OCI-M1 (cell line): ENCODE measurements at regions not wholly inside any gene's neighbourhood (a gene's known extent, or its start where the extent isn't known, plus 50 kb on each side); places are given as distances from the start of the nearest gene placed in this dataset.
"Not testable (repeated sequence)": the region's sequence is repeated elsewhere in the genome, so short reads cannot be mapped to it uniquely, and the experiment has no call there.

ENCODE experiments used
- DNase-seq: peaks from one replicate; lab custom pipeline; 2025; lab: John Stamatoyannopoulos, UW

DNA sequence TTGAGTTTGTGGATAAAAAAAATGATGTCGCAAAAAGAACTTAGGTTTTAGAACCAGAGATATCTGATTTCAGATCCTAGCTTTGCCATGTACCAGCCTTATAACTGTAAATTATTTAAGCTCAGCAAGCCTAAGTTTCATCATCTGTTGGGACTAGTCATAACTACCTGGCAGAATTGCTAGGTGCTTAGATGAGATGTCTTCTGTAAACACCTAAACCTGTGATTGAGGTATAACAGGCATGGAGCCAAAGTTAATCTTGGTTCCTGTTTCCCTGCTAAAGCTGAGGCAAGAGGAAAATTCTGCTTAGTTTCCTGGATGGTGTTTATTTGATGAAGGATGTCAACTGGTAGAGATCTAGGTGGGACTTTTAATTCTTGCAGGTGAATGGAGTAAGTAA is 331.3 kb upstream of the RBMS3 start:
- no peak for DNase-seq

GRCh38 chr3:28950614-28951013 is 330.3 kb upstream of the RBMS3 start:
- DNase-seq = no peak

- DNase-seq = peak; percentile 75
Measured at GRCh38 chr3:28951772-28952556, 328.9 kb upstream of the RBMS3 start.

GRCh38 chr3:28958656-28959055 is 322.2 kb upstream of the RBMS3 start:
- DNase-seq = no peak

- no peak for DNase-seq
Measured at GRCh38 chr3:28971156-28971555, 309.7 kb upstream of the RBMS3 start.

DNA sequence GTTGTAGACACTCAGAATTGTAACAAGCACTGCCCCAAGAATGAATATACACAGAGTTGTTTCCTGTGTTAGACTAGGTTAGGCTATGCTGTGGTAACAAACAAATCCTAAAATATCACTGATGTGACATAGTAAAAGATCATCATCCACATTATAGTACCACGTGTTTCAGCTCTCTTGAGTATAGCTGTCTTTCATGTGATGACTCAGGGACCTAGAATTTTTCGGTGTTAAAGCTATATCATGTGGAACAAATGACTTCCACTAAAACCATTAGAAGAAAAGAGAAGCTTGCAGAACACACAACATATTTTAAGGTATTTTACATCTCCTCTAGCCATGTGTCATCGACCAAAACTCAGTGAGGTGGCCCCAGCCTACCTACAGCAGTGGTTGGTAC is 307.9 kb upstream of the RBMS3 start:
- DNase-seq = no peak

DNA sequence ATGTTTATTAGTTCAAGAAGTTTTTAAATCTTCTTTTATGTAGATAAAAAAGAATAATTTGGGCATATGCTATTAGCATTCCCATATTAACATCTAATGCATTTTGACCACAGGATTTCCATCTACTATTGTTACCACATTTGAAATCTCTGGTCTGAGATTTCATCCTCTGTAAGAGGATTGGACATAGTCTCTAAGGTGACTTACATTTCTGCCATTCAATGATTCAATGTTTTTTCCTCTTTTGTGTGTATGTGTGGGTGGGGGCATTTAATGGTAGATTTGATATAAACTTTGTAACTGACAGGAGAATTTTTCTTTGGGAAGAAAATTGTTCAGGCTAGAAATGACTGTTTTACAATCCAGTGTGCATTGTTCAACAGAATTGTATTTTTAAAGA is 307.3 kb upstream of the RBMS3 start:
- DNase-seq = no peak

DNA sequence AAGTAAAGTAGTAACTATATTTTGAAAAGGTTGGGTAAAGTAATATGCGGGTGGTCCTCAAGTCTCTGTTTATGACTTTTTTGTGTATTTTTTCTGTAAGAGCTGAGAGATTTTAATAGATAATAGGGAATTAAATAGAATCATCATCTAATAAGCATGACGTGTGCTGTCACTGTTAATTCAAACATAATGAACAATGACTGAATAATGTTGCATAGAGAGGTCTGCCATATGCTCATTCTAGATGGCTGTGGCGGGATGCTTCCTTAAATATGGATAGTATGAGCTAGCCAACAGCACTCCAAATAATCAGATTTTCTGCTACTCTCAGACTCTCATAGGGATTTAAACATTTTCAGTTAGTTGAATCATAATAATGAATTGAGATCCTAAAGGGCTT is 302.8 kb upstream of the RBMS3 start:
- no peak for DNase-seq

DNA sequence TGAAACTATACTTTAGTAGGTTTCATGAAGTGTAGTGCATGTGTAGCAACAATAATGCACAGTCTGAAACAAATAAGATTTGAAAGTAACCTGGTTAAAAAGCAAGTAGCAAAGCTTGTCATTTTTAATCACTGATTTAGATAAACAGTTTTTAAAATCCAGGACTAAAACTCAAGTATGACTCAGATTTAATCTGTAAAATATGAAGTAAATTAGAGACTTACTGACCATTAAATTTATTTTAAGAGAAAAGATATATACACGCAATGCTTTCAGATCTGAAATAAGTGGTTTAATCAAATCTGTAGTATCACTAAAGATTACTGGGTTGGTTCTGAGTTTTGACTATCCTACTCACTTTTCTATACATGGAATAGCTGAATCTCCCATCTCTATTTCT is 300.7 kb upstream of the RBMS3 start:
- no peak for DNase-seq

DNA sequence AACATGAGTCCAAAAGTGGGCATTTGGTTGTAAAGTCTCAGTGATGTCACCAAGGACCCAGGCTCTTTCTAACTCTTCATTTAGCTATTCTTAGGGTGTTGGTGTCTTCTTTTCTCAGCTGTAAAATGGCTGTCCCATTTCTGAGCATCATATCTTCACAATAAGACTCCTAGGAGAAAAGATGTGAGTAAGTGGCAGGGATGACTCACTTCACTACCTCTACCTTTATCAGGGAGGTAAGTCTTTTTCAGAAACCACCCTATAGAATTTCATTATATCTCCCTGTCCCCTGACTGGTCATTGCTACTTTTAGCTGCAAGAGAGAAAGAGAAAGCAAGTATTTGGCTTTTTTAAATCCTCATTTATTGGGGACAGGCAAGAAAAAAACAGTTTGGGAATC is 300.2 kb upstream of the RBMS3 start:
- DNase-seq = no peak

GRCh38 chr3:28982906-28983305 is 298.0 kb upstream of the RBMS3 start:
- DNase-seq = no peak

DNA sequence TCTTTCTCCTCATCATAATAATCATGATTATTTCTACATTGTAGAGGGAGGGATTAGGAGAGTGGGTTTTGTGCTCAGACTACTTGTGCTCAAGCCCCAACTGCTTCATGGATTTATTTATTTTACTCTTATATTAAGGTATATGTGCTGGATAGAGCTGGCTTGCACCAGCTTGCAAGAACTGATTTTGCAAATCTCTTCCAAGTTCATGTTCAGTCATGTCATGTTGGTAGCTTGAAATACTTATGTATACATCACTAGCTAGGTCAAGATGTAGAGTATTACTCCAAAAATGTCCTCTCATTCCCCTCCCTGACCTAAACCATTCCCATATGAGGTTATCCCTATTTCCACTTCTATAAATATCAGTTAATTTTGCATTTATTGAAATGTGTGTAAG is 293.9 kb upstream of the RBMS3 start:
- no peak for DNase-seq

- no peak for DNase-seq
Measured at GRCh38 chr3:28989646-28990089, 291.2 kb upstream of the RBMS3 start.

- DNase-seq = no peak
Measured at GRCh38 chr3:28994161-28994905, 286.5 kb upstream of the RBMS3 start.

- no peak for DNase-seq
Measured at GRCh38 chr3:29004885-29005599, 275.8 kb upstream of the RBMS3 start.

- DNase-seq = no peak
Measured at GRCh38 chr3:29005862-29006261, 275.0 kb upstream of the RBMS3 start.

DNA sequence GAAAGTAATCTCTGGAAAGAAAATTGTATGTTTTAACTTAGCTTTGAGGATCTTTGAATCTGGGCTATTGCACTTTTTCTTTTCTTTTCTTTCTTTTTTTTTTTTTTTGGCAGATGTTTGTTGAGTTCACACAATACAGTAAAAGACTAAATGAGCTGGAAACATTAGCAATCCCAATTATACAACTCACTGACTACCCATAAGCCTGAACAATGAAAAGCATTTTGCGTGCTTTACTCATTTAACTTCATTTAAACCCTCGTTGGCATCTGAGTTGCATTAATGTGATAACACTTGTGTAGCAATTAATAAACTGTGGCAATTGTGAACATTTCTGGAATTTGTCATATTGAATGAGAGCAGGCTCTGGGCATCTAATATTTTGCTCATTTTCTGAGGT is 269.4 kb upstream of the RBMS3 start:
- no peak for DNase-seq

DNA sequence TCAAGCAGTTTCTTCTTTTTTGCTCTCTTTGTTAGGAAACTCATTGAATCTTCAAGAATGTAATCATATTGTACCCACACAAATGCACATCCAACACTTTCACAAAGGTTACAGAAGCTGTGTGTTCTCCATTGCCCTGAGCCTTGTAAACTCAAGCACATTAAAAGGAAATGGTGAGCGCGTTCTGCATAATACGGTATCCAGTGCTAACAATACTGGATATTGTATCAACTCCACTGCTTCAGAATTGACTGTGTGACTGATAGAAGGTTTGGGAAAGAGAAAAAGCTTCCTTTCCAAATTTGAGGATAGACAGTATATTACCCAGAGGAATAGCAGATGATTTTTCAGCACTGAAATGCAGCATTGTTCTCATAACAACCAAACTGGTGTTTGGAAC is 268.9 kb upstream of the RBMS3 start:
- no peak for DNase-seq

DNA sequence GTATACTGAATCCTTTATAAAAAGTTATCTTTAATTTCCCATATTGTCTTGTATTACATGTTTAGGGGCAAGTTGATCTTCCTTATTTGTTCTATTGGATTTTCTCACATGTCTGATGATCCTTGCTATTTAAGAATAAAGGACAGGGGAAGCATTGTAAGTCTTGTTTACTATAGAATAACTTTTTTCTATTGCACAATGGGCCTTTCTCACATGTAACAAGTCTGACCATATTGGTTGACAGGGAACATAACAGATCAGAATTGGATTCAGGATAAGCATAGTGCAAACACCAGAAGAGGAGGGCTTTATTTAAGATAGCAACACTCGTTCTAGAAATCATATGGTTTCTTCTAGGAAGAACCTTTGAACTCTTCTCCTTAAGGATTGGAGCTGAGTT is 257.9 kb upstream of the RBMS3 start:
- DNase-seq = no peak

DNA sequence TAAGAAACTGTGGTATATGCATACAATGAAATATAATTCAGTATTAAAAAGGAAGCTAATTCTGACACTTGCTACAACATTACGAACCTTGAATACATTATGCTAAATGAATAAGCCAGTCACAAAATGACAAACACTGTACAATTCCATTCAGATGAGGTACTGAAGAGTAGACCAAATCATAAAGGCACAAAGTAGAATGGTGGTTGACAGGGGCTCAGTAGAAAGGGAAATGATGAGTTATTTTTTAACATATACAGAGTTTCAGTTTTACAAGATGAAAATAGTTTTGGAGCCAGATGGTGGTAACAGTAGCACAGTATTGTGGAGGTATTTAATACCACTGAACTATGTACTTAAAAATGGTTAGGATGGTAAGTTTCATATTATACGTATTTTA is 254.6 kb upstream of the RBMS3 start:
- DNase-seq = no peak

GRCh38 chr3:29026959-29027358 is 253.9 kb upstream of the RBMS3 start:
- DNase-seq = no peak

GRCh38 chr3:29031175-29031574 is 249.7 kb upstream of the RBMS3 start:
- DNase-seq = not testable (repeated sequence)

GRCh38 chr3:29033511-29033910 is 247.4 kb upstream of the RBMS3 start:
- no peak for DNase-seq
